HAP-1 (cell line): ENCODE measurements at regions not wholly inside any gene's neighbourhood (a gene's known extent, or its start where the extent isn't known, plus 50 kb on each side); places are given as distances from the start of the nearest gene placed in this dataset.
"Not testable (repeated sequence)": the region's sequence is repeated elsewhere in the genome, so short reads cannot be mapped to it uniquely, and the experiment has no call there.

Experiments used
- DNase-seq, 2 experiments: peaks; one replicate each; pipeline ENCODE4 v3.0.0-alpha.2; 2016 to 2020; ENCODE audit warnings: low spot score in 2 of 2
- H3K27me3 ChIP-seq: fragments of 250-450 bp; sonication (Bioruptor Pico); 2 replicates; pipeline ENCODE4 v1.5.1; 2020; ENCODE audit warnings: low read depth, mild to moderate bottlenecking, moderate library complexity
- H3K36me3 ChIP-seq: fragments of 250-450 bp; sonication (Bioruptor Pico); replicated peaks from 2 replicates; pipeline ENCODE4 v1.5.1; 2020; ENCODE audit warnings: mild to moderate bottlenecking
- H3K4me1 ChIP-seq: fragments of 250-450 bp; sonication (Bioruptor Pico); 2 replicates; pipeline ENCODE4 v1.5.1; 2020; ENCODE audit warnings: mild to moderate bottlenecking
- H3K4me3 ChIP-seq: fragments of 250-450 bp; sonication (Bioruptor Pico); 2 replicates; pipeline ENCODE4 v1.5.1; 2020; ENCODE audit warnings: mild to moderate bottlenecking, moderate library complexity
- H3K9me3 ChIP-seq: fragments of 250-450 bp; sonication (Bioruptor Pico); 2 replicates; pipeline ENCODE4 v1.5.1; 2020; ENCODE audit warnings: mild to moderate bottlenecking, moderate library complexity
- in situ Hi-C: fragments of 300-500 bp; cut with MboI; formaldehyde crosslinking; loops from 3 replicates; pipeline ENCODE4 v1.14.3; 2020; ENCODE audit warnings: low sequenced_read_pairs, inconsistent platforms, mixed read lengths

DNA sequence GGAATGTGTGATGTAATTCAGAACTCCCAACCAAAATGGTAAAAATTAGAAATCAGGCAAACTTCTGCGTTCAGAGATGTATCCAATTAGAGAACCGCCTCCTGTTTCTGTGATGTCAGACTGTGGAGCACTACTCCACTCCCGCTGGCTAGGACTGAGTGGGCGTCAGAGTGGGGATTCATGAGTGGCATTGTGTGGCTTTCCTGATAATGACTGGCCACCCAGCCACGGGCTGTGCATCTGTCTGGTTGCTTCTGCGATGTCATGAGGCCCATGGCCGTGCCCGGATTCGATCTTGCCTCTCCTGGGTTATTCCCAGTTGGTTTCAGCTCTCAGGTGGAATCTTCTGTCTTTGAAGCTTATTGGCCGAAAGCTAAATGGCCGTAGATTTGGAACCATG is 87.1 kb upstream of the KCNA1 start:
- H3K4me1 ChIP-seq: no peaks in the 10 kb centered on the region
- DNase-seq: no peak
- in situ Hi-C loops: no loop called here
- no peak overlapping the region for H3K4me3 ChIP-seq
- H3K9me3 ChIP-seq: no peaks in the 10 kb centered on the region
- peaks cover 12% of the 10 kb centered on the region for H3K27me3 ChIP-seq
- H3K36me3 ChIP-seq: no peaks in the 10 kb centered on the region

DNA sequence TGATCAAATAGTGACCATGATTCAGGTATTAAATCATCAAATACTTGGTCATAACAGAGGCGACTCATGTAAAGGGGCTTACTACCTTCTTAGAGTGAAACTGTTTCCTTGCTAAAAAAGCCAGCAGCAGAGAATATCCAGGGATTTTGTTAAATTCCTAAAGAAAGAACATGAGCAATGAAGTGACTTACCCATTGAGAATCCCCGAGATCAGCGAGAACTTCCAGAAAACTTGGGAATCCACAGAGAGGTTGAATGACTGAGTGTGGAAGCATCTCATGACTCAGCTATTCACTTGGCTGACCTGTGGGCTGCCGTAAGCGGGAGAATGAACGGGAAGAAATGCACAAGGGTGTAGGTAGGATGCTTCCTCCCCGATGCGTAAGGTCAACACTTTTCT is 85.3 kb upstream of the KCNA1 start:
- Histone ChIP-seq H3K9me3 (no peaks in the 10 kb centered on the region), H3K4me1 (no peaks in the 10 kb centered on the region), H3K36me3 (no peaks in the 10 kb centered on the region), H3K27me3 (peaks cover 11% of the 10 kb centered on the region), H3K4me3 (no peak overlapping the region)
- in situ Hi-C loops: no loop called here
- DNase-seq: no peak

DNA sequence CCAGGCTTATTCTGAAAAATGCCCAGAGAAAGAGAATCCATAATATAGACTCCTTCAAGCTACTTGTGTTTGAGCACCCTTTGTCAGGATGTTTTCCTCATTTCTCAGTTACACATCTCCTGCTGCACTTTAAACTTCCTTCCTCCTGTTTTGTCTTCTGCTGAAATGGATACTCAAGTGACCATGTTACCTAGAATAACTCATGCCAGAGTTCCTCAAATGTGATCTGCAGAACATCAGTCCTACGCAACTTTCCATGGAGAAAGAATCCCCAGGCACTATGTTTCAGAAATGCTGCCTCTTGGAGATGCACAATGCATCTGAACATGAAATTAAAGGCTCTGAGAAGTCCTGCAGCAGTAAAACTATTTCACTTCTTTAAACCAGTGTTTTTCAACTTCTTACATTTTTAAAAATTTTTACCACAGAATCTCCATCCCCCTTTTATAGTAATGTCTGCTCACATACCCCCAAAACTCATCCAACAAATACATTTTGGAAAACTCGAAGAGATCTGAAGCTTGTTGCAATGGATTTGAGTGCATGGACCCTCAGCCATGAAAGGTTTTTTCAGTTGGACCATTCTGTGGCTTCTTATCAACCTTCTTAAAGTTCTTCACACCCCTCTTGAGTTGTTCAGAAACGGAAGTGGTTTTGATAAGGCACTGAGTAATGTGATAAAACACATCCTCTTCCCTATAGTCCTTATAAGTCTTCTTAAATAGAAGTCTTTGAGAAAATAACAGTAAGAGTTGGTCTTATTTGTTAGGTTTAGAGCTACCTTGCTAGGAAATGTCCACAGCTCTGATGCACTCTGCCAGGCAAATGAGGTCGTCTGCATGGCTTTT is 84.5 kb upstream of the KCNA1 start:
- no peak for DNase-seq
- Histone ChIP-seq H3K36me3 (no peaks in the 10 kb centered on the region), H3K4me1 (no peaks in the 10 kb centered on the region), H3K27me3 (peaks cover 12% of the 10 kb centered on the region), H3K9me3 (no peaks in the 10 kb centered on the region), H3K4me3 (no peak overlapping the region)
- in situ Hi-C loops: no loop called here

DNA sequence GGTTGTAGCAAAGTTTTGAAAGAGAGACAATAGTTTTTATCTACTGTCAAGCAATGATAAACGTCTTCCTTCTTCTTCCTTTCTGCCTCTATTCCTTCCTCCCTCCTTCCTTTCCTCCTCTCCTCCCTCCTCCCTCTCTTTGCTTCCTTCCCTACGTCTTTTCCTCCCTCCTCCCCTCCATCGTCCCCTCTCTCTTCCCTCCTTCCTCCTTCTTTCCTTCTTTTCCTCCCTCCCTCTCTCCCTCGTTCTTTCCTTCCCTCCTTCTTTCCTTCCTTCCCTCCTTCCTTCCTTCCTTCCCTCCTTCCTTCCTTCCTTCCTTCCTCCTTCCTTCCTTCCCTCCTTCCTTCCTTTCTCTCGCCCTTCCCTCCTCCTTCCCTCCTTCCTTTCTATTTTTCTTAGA is 82.8 kb upstream of the KCNA1 start:
- no peak for DNase-seq
- peaks cover 12% of the 10 kb centered on the region for H3K27me3 ChIP-seq
- H3K4me1 ChIP-seq: no peaks in the 10 kb centered on the region
- H3K9me3 ChIP-seq: no peaks in the 10 kb centered on the region
- H3K4me3 ChIP-seq: no peak overlapping the region
- H3K36me3 ChIP-seq: no peaks in the 10 kb centered on the region
- in situ Hi-C loops: no loop called here

DNA sequence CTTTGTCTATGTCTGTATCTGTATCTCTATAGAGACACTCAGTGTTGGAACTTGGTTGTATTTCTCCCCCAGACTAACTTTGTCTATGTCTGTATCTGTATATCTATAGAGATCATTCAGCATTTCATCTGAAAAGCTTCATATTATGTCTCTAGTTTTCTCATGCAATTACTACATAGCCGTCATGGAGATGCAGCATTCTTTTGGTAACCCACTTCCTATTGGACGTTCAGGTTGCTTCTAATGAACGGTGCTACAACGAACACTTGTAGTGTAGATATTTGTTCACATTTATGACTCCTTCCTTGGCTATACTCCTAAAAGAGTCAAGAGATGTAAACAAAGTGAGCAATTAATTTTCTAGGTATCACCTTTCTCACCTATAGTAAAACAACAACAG is 81.5 kb upstream of the KCNA1 start:
- H3K9me3 ChIP-seq: no peaks in the 10 kb centered on the region
- H3K4me1 ChIP-seq: no peaks in the 10 kb centered on the region
- in situ Hi-C loops: no loop called here
- no peak for DNase-seq
- H3K27me3 ChIP-seq: peaks cover 12% of the 10 kb centered on the region
- no peaks in the 10 kb centered on the region for H3K36me3 ChIP-seq
- H3K4me3 ChIP-seq: no peak overlapping the region

DNA sequence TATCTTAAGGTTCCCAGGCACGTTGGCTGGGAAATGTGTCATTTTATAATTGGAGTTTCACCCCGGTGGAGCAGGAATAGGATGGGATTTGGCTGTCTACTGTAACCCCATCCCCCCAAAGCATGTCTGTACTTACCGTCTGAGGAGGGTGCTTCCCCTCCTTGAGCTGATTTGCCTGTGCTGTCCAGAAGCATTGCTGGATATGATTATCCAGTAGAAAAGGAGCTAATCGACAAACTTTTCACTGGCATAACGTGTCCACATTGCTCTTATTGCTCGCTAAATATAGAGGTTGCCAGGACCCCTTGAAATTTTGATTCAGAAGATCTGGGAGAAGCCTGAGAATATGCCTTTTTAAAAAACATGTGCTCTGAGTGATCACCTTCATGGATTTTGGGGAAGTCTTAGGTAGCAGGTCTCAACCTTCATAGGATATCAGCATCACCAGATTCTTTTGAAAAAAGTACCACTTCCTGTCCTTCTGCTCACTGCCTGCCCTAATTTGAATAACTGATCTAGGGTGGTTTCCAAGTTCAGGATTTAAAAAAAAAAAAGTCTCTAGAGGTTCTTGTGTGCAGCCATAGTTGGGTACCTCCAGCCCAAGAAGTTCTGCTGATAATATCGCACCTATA is 80.4 kb upstream of the KCNA1 start:
- Histone ChIP-seq H3K27me3 (peaks cover 12% of the 10 kb centered on the region), H3K4me1 (no peaks in the 10 kb centered on the region), H3K4me3 (no peak overlapping the region), H3K36me3 (no peaks in the 10 kb centered on the region), H3K9me3 (no peaks in the 10 kb centered on the region)
- in situ Hi-C loops: no loop called here
- no peak for DNase-seq

DNA sequence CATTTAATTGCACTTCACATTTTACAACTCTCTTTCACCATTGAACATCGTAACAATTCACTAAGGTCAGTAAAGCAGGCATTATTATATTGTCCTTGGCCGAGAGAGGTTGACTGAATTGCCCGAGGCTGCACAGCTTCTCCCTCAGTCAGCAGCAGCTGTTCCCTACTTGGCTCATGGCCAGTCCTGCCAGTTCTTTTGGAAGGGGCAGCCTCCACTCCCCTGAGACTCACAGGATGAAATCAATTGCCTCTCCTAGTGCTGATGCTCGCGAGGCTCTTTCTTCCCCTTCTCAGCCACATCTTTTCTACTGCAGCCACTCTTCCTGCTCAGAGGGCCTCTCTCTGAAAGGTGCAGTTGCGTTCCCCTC is 79.9 kb upstream of the KCNA1 start:
- no peaks in the 10 kb centered on the region for H3K9me3 ChIP-seq
- no peaks in the 10 kb centered on the region for H3K4me1 ChIP-seq
- H3K27me3 ChIP-seq: peaks cover 11% of the 10 kb centered on the region
- H3K36me3 ChIP-seq: no peaks in the 10 kb centered on the region
- no peak for DNase-seq
- H3K4me3 ChIP-seq: no peak overlapping the region
- in situ Hi-C loops: no loop called here

DNA sequence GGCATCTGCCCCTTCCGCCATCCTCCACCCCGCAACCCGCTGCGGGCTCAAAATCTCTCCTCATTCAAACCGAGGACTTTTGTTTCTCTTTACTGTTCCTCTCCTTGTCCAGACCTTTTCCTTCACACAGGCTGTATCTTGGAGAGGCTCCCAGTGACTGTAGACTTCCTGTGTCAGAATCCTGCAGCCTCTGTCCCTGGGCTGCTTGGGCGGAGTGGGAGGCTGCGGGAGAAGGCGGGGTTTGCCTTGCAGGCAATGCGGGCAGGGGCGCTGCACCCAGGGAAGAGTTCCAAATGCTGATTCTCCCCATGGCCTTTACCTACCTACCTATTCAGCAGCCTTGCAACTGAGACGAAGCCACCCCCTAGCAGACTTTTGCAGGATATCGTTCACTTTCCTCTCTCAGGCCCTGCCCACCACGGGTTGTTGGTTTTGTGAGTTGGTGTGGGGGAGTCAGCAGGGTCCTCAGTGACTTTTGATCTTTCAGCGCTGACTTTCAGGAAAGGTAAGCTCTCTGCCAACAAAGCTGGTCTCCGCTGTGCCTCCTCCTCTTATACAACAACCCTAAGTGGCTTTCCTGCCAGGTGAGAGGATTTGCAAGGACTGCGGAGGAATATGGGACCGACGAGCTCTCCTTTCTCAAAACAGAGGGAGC is 79.0 kb upstream of the KCNA1 start:
- Histone ChIP-seq H3K27me3 (peaks cover 10% of the 10 kb centered on the region; the same call in 1 of the 2 replicates), H3K4me3 (no peak overlapping the region), H3K4me1 (no peaks in the 10 kb centered on the region), H3K36me3 (no peaks in the 10 kb centered on the region), H3K9me3 (no peaks in the 10 kb centered on the region)
- no peak for DNase-seq
- in situ Hi-C loops: no loop called here

DNA sequence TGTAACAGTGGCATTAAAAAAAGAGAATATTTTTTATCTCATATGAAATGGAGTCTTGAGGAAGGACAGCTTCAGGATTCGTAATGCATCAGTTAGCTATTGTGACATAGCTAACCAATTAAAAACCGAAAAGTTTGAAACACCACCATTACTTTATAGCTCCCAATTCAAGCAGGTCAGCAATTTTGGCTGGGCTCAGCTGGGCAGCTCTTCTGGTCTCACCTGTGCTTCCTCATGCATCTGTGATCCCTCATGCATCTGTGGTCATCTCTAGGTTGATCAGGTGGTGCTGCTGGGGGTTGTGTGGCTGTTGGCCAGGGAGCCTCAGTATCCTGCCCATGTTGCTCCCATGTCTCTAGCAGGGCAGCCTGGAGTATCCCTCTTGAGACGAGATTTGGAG is 76.7 kb upstream of the KCNA1 start:
- peaks cover 10% of the 10 kb centered on the region; the same call in 1 of the 2 replicates for H3K27me3 ChIP-seq
- no peak for DNase-seq
- H3K9me3 ChIP-seq: no peaks in the 10 kb centered on the region
- in situ Hi-C loops: no loop called here
- H3K36me3 ChIP-seq: no peaks in the 10 kb centered on the region
- H3K4me3 ChIP-seq: no peak overlapping the region
- H3K4me1 ChIP-seq: no peaks in the 10 kb centered on the region

DNA sequence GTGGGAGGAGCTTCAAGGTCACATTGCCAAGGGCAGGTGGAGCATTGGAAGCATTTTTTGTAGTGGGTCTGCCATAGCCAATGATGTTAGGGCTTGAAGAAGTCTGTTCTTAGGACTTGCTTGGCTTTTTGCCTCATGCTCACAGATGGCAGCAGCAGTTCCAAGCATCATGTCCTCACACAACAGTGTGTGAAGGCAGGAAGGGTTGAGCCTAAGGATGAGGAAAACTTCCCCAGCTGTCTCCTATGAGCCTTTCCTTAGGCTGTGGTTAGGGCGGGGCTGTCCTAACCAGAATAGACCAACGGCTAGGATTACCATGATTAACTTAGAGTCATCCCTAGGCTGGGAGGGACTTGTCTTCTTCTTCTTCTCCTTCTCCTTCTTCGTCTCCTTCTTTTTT is 76.2 kb upstream of the KCNA1 start:
- Histone ChIP-seq H3K4me3 (no peak overlapping the region), H3K27me3 (peaks cover 9% of the 10 kb centered on the region; the same call in 1 of the 2 replicates), H3K36me3 (no peaks in the 10 kb centered on the region), H3K4me1 (no peaks in the 10 kb centered on the region), H3K9me3 (no peaks in the 10 kb centered on the region)
- in situ Hi-C loops: no loop called here
- DNase-seq: no peak

DNA sequence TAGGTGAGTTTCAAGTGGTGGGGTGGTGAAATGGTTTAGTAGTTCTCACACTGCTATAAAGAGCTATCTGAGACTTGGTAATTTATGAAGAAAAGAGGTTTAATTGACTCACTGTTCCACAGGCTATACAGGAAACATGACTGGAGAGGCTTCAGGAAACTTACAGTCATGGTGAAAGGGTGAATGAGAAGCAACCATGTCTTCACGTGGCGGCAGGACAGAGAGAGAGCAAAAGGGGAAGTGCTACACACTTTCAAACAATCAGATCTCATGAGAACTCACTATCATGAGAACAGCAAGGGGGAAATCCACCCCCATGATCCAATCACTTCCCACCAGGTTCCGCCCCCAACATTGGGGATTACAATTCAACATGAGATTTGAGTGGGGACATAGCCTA is 67.3 kb upstream of the KCNA1 start:
- in situ Hi-C loops, H3K36me3 ChIP-seq, H3K4me3 ChIP-seq, H3K27me3 ChIP-seq, DNase-seq, H3K4me1 ChIP-seq, H3K9me3 ChIP-seq: not testable (repeated sequence)

DNA sequence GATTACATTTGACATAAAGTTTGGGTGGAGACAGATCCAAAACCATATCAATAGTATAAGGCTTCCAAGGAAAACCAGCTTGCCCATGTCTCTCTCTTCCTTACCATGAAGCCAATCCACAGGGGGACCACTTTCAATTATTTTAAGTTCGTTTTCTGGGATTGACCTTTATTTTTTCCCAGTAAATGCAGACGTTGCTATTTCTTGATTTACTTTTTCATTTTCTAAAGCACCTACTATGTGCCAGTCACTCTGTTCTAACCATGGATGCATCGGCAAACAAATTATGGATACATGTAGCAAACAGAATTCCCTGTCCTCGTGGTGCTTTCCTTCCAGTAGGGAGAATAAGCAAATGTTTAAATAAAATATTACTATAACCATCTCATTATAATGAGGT is 65.8 kb upstream of the KCNA1 start:
- no peaks in the 10 kb centered on the region for H3K36me3 ChIP-seq
- no peaks in the 10 kb centered on the region for H3K4me1 ChIP-seq
- in situ Hi-C loops: no loop called here
- no peaks in the 10 kb centered on the region for H3K9me3 ChIP-seq
- H3K4me3 ChIP-seq: no peak overlapping the region
- H3K27me3 ChIP-seq: 0 out of 2 replicates have a peak, but pooled peaks cover 2% of the 10 kb centered on the region
- DNase-seq: no peak

DNA sequence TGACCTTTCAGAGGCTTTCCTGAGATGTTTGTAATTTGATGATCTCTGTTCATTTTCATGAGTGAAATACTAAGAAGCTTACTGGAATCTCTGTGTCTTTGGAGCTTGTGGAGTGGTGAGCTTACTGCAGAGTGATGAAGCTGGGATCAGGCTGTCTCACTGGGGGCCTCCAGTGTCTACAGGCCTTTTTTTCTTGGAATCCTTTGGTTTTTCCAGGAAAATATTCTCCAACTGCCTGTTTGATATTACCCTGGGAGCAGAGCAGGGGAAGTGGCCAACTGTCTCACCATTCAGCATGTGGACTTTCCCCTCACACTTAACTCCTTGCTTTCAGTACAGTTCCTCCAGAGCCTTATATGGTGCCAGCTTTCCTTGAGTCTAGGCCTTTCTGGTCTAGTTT is 62.0 kb upstream of the KCNA1 start:
- DNase-seq: no peak
- in situ Hi-C loops: no loop called here
- no peaks in the 10 kb centered on the region for H3K36me3 ChIP-seq

DNA sequence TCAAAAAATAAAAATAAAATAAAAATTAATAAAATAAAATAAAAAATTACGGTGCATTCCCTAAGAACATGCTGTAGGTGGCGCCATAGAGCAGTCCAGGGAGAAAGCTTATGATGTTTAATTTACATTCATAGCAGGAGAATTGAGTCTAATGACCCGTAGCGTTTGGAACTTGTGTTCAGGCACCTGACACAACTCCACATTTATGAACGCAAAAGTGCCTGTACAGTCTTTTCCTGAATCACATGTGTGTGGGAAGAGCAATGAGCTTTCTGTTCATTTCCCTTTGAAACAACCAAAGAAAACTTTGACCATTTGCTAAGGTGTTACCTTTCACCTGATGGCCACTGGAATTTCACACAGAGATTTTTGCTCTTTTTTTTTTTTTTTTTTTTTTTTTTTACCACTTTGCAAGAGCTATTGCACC is 60.6 kb upstream of the KCNA1 start:
- 0 out of 2 replicates have a peak, but pooled peaks cover 6% of the 10 kb centered on the region for H3K27me3 ChIP-seq

More for the DNA sequence above, 62.0 kb upstream of the KCNA1 start:
- Histone ChIP-seq H3K4me1 (no peaks in the 10 kb centered on the region), H3K27me3 (0 out of 2 replicates have a peak, but pooled peaks cover 2% of the 10 kb centered on the region), H3K4me3 (no peak overlapping the region), H3K9me3 (no peaks in the 10 kb centered on the region)

More for the DNA sequence above, 60.6 kb upstream of the KCNA1 start:
- no peaks in the 10 kb centered on the region for H3K9me3 ChIP-seq
- in situ Hi-C loops: no loop called here
- no peaks in the 10 kb centered on the region for H3K36me3 ChIP-seq
- no peak overlapping the region for H3K4me3 ChIP-seq
- peak; percentile 40 to 55 for DNase-seq
- H3K4me1 ChIP-seq: no peaks in the 10 kb centered on the region
